HG02981 (cell line): ENCODE measurements at regions not wholly inside any gene's neighbourhood (a gene's known extent, or its start where the extent isn't known, plus 50 kb on each side); places are given as distances from the start of the nearest gene placed in this dataset.

Experiments used
- ATAC-seq: cut with Tn5 transposase; IDR thresholded peaks from one replicate; pipeline ENCODE4 v1.9.1; 2021; ENCODE audit warnings: mild to moderate bottlenecking, moderate library complexity; ENCODE audit not compliant: unreplicated experiment

GRCh38 chr4:63817196-63817865, 591.9 kb downstream of the TECRL start:
- ATAC-seq = no peak

- no peak for ATAC-seq
These were observed 594.9 kb downstream of the TECRL start for GRCh38 chr4:63814171-63814964.

- ATAC-seq = no peak
These were observed 610.1 kb downstream of the TECRL start for GRCh38 chr4:63799166-63799565.

GRCh38 chr4:63795301-63795700, 613.9 kb downstream of the TECRL start:
- no peak for ATAC-seq

- no peak for ATAC-seq
These were observed 618.9 kb downstream of the TECRL start for GRCh38 chr4:63790377-63790776.

GRCh38 chr4:63788271-63788670, 621.0 kb downstream of the TECRL start:
- ATAC-seq = no peak

- ATAC-seq = no peak
These were observed 621.9 kb downstream of the TECRL start for GRCh38 chr4:63787326-63787725.

- ATAC-seq = no peak
These were observed 623.1 kb downstream of the TECRL start for GRCh38 chr4:63786171-63786570.

- ATAC-seq = no peak
These were observed 624.4 kb downstream of the TECRL start for GRCh38 chr4:63784822-63785221.

- ATAC-seq = no peak
These were observed 631.6 kb downstream of the TECRL start for GRCh38 chr4:63777601-63778000.

- ATAC-seq = no peak
These were observed 644.9 kb downstream of the TECRL start for GRCh38 chr4:63764400-63764799.

- no peak for ATAC-seq
These were observed 651.3 kb downstream of the TECRL start for GRCh38 chr4:63757929-63758328.

GRCh38 chr4:63742882-63743281, 666.4 kb downstream of the TECRL start:
- no peak for ATAC-seq

- ATAC-seq = no peak
These were observed 679.7 kb downstream of the TECRL start for GRCh38 chr4:63729519-63729918.

GRCh38 chr4:63728480-63729177, 680.6 kb downstream of the TECRL start:
- no peak for ATAC-seq

- ATAC-seq = no peak
These were observed 691.9 kb downstream of the TECRL start for GRCh38 chr4:63717384-63717783.

- ATAC-seq = no peak
These were observed 700.6 kb downstream of the TECRL start for GRCh38 chr4:63708661-63709060.

GRCh38 chr4:63700569-63700968, 708.7 kb downstream of the TECRL start:
- ATAC-seq = no peak

GRCh38 chr4:63693321-63693720, 715.9 kb downstream of the TECRL start:
- ATAC-seq = no peak

GRCh38 chr4:63678358-63678931, 730.8 kb downstream of the TECRL start:
- ATAC-seq = no peak

- no peak for ATAC-seq
These were observed 738.5 kb downstream of the TECRL start for GRCh38 chr4:63670735-63671134.
